ENCODE measurements at regions not wholly inside any gene's neighbourhood (a gene's known extent, or its start where the extent isn't known, plus 50 kb on each side); places are given as distances from the start of the nearest gene placed in this dataset.

DNA sequence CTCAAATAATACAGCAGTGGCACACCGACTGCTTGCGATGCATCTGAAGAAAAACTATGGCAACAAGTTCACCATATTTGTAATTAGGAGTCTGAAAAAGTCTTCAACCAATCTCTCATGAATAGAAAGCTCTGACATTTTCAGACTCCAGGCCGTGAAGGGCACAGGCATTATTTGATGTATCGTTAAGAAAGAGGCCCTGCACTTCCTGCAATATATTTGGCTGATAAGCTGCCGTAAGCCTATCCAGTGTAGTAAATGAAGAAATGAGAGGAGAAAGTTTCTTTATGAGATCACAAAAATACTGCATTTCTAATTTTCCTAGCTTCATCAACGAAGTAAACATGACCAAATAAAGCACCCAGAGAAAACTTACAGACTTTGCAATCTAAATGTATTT, 613.8 kb upstream of the TECRL start:
- TF ChIP-seq, protein P1, sequence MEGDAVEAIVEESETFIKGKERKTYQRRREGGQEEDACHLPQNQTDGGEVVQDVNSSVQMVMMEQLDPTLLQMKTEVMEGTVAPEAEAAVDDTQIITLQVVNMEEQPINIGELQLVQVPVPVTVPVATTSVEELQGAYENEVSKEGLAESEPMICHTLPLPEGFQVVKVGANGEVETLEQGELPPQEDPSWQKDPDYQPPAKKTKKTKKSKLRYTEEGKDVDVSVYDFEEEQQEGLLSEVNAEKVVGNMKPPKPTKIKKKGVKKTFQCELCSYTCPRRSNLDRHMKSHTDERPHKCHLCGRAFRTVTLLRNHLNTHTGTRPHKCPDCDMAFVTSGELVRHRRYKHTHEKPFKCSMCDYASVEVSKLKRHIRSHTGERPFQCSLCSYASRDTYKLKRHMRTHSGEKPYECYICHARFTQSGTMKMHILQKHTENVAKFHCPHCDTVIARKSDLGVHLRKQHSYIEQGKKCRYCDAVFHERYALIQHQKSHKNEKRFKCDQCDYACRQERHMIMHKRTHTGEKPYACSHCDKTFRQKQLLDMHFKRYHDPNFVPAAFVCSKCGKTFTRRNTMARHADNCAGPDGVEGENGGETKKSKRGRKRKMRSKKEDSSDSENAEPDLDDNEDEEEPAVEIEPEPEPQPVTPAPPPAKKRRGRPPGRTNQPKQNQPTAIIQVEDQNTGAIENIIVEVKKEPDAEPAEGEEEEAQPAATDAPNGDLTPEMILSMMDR (IDR thresholded peaks at IDR 0.05): no peak
- TF ChIP-seq POLR2A (IDR thresholded peaks at IDR 0.05) (no peak), POLR2AphosphoS5 (IDR thresholded peaks at IDR 0.05) (no peak)
